MG63 (cell line): ENCODE measurements at regions not wholly inside any gene's neighbourhood (a gene's known extent, or its start where the extent isn't known, plus 50 kb on each side); places are given as distances from the start of the nearest gene placed in this dataset.
"Not testable (repeated sequence)": the region's sequence is repeated elsewhere in the genome, so short reads cannot be mapped to it uniquely, and the experiment has no call there.

Experiments
- DNase-seq: peaks from one replicate; pipeline ENCODE4 v3.0.0-alpha.2; 2020
- H3K27me3 ChIP-seq: fragments of 250-450 bp; sonication (Bioruptor Pico); 2 replicates; pipeline ENCODE4 v1.5.1; 2020; ENCODE audit warnings: mild to moderate bottlenecking, moderate library complexity
- H3K36me3 ChIP-seq: fragments of 250-450 bp; sonication (Bioruptor Pico); 2 replicates; pipeline ENCODE4 v1.5.1; 2020; ENCODE audit warnings: mild to moderate bottlenecking, moderate library complexity
- H3K4me3 ChIP-seq: fragments of 250-450 bp; sonication (Bioruptor Pico); 2 replicates; pipeline ENCODE4 v1.5.1; 2020; ENCODE audit warnings: mild to moderate bottlenecking, moderate library complexity
- H3K9me3 ChIP-seq: fragments of 250-450 bp; sonication (Bioruptor Pico); 2 replicates; pipeline ENCODE4 v1.5.1; 2020; ENCODE audit warnings: mild to moderate bottlenecking, moderate library complexity

GRCh38 chr6:115873901-115874300, 186.8 kb downstream of the FRK start:
- Histone ChIP-seq H3K27me3 (no peaks in the 10 kb centered on the region), H3K9me3 (no peaks in the 10 kb centered on the region), H3K36me3 (no peaks in the 10 kb centered on the region), H3K4me3 (no peak overlapping the region)
- no peak for DNase-seq

- no peaks in the 10 kb centered on the region for H3K36me3 ChIP-seq
- no peak overlapping the region for H3K4me3 ChIP-seq
- H3K27me3 ChIP-seq = no peaks in the 10 kb centered on the region
- H3K9me3 ChIP-seq = no peaks in the 10 kb centered on the region
- no peak for DNase-seq
Observed at GRCh38 chr6:115870464-115870863, 190.2 kb downstream of the FRK start.

- Histone ChIP-seq H3K36me3 (no peaks in the 10 kb centered on the region), H3K27me3 (no peaks in the 10 kb centered on the region)
Observed at GRCh38 chr6:115865914-115866313, 194.8 kb downstream of the FRK start.

GRCh38 chr6:115863211-115863610, 197.5 kb downstream of the FRK start:
- H3K27me3 ChIP-seq = no peaks in the 10 kb centered on the region
- H3K9me3 ChIP-seq = no peaks in the 10 kb centered on the region
- H3K36me3 ChIP-seq = no peaks in the 10 kb centered on the region
- no peak overlapping the region for H3K4me3 ChIP-seq
- DNase-seq = no peak

More at GRCh38 chr6:115865914-115866313, 194.8 kb downstream of the FRK start:
- Histone ChIP-seq H3K9me3 (no peaks in the 10 kb centered on the region), H3K4me3 (no peak overlapping the region)
- DNase-seq = no peak

- DNase-seq, H3K4me3 ChIP-seq, H3K36me3 ChIP-seq, H3K9me3 ChIP-seq, H3K27me3 ChIP-seq: not testable (repeated sequence)
Observed at GRCh38 chr6:115861658-115862057, 199.0 kb downstream of the FRK start.

GRCh38 chr6:115859577-115859976, 201.1 kb downstream of the FRK start:
- not testable (repeated sequence) for H3K4me3 ChIP-seq, DNase-seq, H3K27me3 ChIP-seq, H3K36me3 ChIP-seq, H3K9me3 ChIP-seq

- DNase-seq = no peak
- Histone ChIP-seq H3K36me3 (no peaks in the 10 kb centered on the region), H3K9me3 (0 out of 2 replicates have a peak, but pooled peaks cover 2% of the 10 kb centered on the region), H3K4me3 (no peak overlapping the region), H3K27me3 (0 out of 2 replicates have a peak, but pooled peaks cover 2% of the 10 kb centered on the region)
Observed at GRCh38 chr6:115854866-115855665, 205.6 kb downstream of the FRK start.

GRCh38 chr6:115847671-115848070, 213.0 kb downstream of the FRK start:
- Histone ChIP-seq H3K27me3 (0 out of 2 replicates have a peak, but pooled peaks cover 2% of the 10 kb centered on the region), H3K36me3 (no peaks in the 10 kb centered on the region), H3K9me3 (no peaks in the 10 kb centered on the region), H3K4me3 (no peak overlapping the region)
- DNase-seq = no peak

- H3K4me3 ChIP-seq = no peak overlapping the region
- H3K36me3 ChIP-seq = no peaks in the 10 kb centered on the region
- DNase-seq = no peak
- no peaks in the 10 kb centered on the region for H3K27me3 ChIP-seq
- H3K9me3 ChIP-seq = no peaks in the 10 kb centered on the region
Observed at GRCh38 chr6:115843945-115844344, 216.7 kb downstream of the FRK start.

- Histone ChIP-seq H3K4me3 (no peak overlapping the region), H3K9me3 (no peaks in the 10 kb centered on the region), H3K27me3 (no peaks in the 10 kb centered on the region), H3K36me3 (no peaks in the 10 kb centered on the region)
- no peak for DNase-seq
Observed at GRCh38 chr6:115842338-115842737, 218.4 kb downstream of the FRK start.

GRCh38 chr6:115839583-115840181, 221.0 kb downstream of the FRK start:
- DNase-seq = no peak
- H3K27me3 ChIP-seq = no peaks in the 10 kb centered on the region
- H3K4me3 ChIP-seq = no peak overlapping the region
- no peaks in the 10 kb centered on the region for H3K9me3 ChIP-seq
- H3K36me3 ChIP-seq = no peaks in the 10 kb centered on the region

GRCh38 chr6:115838763-115839401, 221.8 kb downstream of the FRK start:
- H3K4me3 ChIP-seq = no peak overlapping the region
- no peaks in the 10 kb centered on the region for H3K36me3 ChIP-seq
- no peaks in the 10 kb centered on the region for H3K27me3 ChIP-seq
- H3K9me3 ChIP-seq = no peaks in the 10 kb centered on the region
- peak; percentile 12 for DNase-seq

GRCh38 chr6:115838216-115838615, 222.5 kb downstream of the FRK start:
- no peaks in the 10 kb centered on the region for H3K27me3 ChIP-seq
- no peak overlapping the region for H3K4me3 ChIP-seq
- no peaks in the 10 kb centered on the region for H3K36me3 ChIP-seq
- no peaks in the 10 kb centered on the region for H3K9me3 ChIP-seq
- no peak for DNase-seq

GRCh38 chr6:115836374-115836773, 224.3 kb downstream of the FRK start:
- DNase-seq, H3K27me3 ChIP-seq, H3K36me3 ChIP-seq, H3K4me3 ChIP-seq, H3K9me3 ChIP-seq: not testable (repeated sequence)

- Histone ChIP-seq H3K36me3 (no peaks in the 10 kb centered on the region), H3K27me3 (no peaks in the 10 kb centered on the region), H3K9me3 (no peaks in the 10 kb centered on the region; the same call in 1 of the 2 replicates), H3K4me3 (no peak overlapping the region)
- DNase-seq = no peak
Observed at GRCh38 chr6:115835314-115835713, 225.4 kb downstream of the FRK start.

- H3K36me3 ChIP-seq, H3K4me3 ChIP-seq, H3K9me3 ChIP-seq, H3K27me3 ChIP-seq, DNase-seq: not testable (repeated sequence)
Observed at GRCh38 chr6:115834542-115834941, 226.1 kb downstream of the FRK start.

- Histone ChIP-seq H3K9me3 (no peaks in the 10 kb centered on the region; the same call in 1 of the 2 replicates), H3K27me3 (no peaks in the 10 kb centered on the region), H3K36me3 (no peaks in the 10 kb centered on the region), H3K4me3 (no peak overlapping the region)
- peak; percentile 5 for DNase-seq
Observed at GRCh38 chr6:115832786-115833185, 227.9 kb downstream of the FRK start.
